Right lobe of liver (tissue), 4 donors: ENCODE measurements at regions not wholly inside any gene's neighbourhood (a gene's known extent, or its start where the extent isn't known, plus 50 kb on each side); places are given as distances from the start of the nearest gene placed in this dataset.

Experiments used
- POLR2A ChIP-seq: fragments of 450-650 bp; IDR thresholded peaks from one replicate; pipeline ENCODE4 v1.6.1; 2017; ENCODE audit warnings: antibody characterized with exemption, mild to moderate bottlenecking
- TF ChIP-seq, protein P1 (sequence below), 4 donors: fragments of 200-600 bp in 3 of 4; fragments of 450-650 bp in 1 of 4; IDR thresholded peaks; one replicate each; pipeline versions ENCODE4 v1.5.1 to v1.8.0; 2016 to 2022; ENCODE audit warnings: antibody characterized with exemption in 4 of 4, mild to moderate bottlenecking in 2 of 4
- donor health status: DM: no; HTN: no; CAD: no.
- donor health status: DM: no; HTN: no; CAD: no.
- donor health status: DM: no; HTN: yes; CAD: no.

DNA sequence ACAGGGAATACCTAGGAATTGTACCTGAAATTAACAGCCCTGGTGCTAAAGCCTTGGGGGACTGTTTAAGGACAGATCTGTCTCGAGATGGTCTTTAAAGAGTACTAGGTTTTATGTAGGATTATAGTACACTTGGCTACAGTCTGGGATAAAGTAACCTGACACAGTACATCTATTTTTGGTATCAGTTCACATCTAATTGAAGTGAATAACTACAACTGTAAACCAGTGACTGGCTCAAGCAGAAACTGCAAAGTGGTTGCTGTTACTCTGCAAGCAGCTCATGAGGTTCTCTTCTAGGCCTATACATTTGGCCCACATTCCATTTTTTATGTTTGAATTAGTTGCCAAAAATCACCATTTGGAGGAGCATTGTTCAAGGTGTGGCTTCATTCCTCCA is 320.8 kb upstream of the USP25 start:
- TF ChIP-seq, protein P1, sequence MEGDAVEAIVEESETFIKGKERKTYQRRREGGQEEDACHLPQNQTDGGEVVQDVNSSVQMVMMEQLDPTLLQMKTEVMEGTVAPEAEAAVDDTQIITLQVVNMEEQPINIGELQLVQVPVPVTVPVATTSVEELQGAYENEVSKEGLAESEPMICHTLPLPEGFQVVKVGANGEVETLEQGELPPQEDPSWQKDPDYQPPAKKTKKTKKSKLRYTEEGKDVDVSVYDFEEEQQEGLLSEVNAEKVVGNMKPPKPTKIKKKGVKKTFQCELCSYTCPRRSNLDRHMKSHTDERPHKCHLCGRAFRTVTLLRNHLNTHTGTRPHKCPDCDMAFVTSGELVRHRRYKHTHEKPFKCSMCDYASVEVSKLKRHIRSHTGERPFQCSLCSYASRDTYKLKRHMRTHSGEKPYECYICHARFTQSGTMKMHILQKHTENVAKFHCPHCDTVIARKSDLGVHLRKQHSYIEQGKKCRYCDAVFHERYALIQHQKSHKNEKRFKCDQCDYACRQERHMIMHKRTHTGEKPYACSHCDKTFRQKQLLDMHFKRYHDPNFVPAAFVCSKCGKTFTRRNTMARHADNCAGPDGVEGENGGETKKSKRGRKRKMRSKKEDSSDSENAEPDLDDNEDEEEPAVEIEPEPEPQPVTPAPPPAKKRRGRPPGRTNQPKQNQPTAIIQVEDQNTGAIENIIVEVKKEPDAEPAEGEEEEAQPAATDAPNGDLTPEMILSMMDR (IDR thresholded peaks at IDR 0.05), result no peak
- TF ChIP-seq POLR2A, result no peak
